ENCODE measurements at regions not wholly inside any gene's neighbourhood (a gene's known extent, or its start where the extent isn't known, plus 50 kb on each side); places are given as distances from the start of the nearest gene placed in this dataset.

DNA sequence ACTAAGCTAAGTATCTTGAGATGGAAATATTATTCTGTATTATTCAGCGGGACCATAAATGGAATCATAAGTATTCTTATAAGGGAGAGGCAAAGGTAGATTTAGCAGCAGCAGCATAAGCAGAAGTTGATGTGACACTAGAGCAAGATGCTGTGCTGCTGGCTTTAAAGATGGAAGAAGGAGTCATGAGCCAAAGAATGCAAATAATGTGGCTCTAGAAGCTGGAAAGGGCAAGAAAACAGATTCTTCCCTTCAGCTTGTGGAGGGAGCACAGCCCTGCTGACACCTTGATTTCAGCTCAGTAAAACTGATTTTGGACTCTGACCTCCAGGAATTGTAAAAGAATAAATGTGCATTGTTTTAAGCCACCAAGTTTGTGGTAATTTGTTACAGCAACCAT lies 144.2 kb upstream of the ANKRD28 start:
- H3K4me3 ChIP-seq = no peak overlapping the region
- TF ChIP-seq, protein P1, sequence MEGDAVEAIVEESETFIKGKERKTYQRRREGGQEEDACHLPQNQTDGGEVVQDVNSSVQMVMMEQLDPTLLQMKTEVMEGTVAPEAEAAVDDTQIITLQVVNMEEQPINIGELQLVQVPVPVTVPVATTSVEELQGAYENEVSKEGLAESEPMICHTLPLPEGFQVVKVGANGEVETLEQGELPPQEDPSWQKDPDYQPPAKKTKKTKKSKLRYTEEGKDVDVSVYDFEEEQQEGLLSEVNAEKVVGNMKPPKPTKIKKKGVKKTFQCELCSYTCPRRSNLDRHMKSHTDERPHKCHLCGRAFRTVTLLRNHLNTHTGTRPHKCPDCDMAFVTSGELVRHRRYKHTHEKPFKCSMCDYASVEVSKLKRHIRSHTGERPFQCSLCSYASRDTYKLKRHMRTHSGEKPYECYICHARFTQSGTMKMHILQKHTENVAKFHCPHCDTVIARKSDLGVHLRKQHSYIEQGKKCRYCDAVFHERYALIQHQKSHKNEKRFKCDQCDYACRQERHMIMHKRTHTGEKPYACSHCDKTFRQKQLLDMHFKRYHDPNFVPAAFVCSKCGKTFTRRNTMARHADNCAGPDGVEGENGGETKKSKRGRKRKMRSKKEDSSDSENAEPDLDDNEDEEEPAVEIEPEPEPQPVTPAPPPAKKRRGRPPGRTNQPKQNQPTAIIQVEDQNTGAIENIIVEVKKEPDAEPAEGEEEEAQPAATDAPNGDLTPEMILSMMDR (IDR thresholded peaks at IDR 0.05; ENCODE audit: borderline replicate concordance) = no peak
- no peak overlapping the region for H3K27ac ChIP-seq (replicated peaks)
- H3K27me3 ChIP-seq (ENCODE audit: low read depth) = no peaks in the 10 kb centered on the region
- intact Hi-C loops (cut with micrococcal nuclease) = no loop called here
- peaks cover 5% of the 10 kb centered on the region for H3K4me1 ChIP-seq
- no peak for DNase-seq
- H3K36me3 ChIP-seq = no peaks in the 10 kb centered on the region
- peaks cover 8% of the 10 kb centered on the region for H3K9me3 ChIP-seq (replicated peaks)

DNA sequence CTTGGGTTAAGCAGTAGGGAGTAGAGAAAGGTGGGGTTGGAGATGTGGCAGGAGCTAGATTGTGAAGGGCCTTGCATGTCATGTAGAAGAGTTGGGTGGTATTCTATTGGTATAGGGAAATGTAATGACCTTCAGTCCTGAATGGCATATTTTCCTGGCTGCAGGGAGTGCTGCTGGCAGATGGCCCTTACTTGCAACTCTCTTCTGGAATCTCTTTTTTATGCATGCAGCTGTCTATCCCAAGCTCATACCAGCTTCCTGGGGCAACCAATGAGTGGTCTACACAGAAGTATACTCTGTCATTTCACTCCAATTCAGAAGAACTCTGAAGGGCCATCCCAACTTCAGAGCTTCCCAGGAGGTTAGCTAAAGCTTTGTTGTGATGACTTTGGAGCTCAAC lies 144.7 kb upstream of the ANKRD28 start:
- Histone ChIP-seq H3K4me1 (peaks cover 5% of the 10 kb centered on the region), H3K36me3 (no peaks in the 10 kb centered on the region), H3K27me3 (ENCODE audit: low read depth) (no peaks in the 10 kb centered on the region), H3K27ac (replicated peaks) (no peak overlapping the region), H3K9me3 (replicated peaks) (peaks cover 8% of the 10 kb centered on the region), H3K4me3 (no peak overlapping the region)
- intact Hi-C loops (cut with micrococcal nuclease) = no loop called here
- TF ChIP-seq, protein P1 (IDR thresholded peaks at IDR 0.05; ENCODE audit: borderline replicate concordance) = no peak
- no peak for DNase-seq

- Histone ChIP-seq H3K27me3 (ENCODE audit: low read depth) (no peaks in the 10 kb centered on the region), H3K4me3 (no peak overlapping the region), H3K36me3 (no peaks in the 10 kb centered on the region), H3K27ac (replicated peaks) (no peak overlapping the region), H3K9me3 (replicated peaks) (peaks cover 8% of the 10 kb centered on the region), H3K4me1 (peaks cover 5% of the 10 kb centered on the region)
- intact Hi-C loops (cut with micrococcal nuclease) = no loop called here
- TF ChIP-seq, protein P1 (IDR thresholded peaks at IDR 0.05; ENCODE audit: borderline replicate concordance) = no peak
- DNase-seq = no peak
Measured at GRCh38 chr3:15942936-15943335, 145.2 kb upstream of the ANKRD28 start.

DNA sequence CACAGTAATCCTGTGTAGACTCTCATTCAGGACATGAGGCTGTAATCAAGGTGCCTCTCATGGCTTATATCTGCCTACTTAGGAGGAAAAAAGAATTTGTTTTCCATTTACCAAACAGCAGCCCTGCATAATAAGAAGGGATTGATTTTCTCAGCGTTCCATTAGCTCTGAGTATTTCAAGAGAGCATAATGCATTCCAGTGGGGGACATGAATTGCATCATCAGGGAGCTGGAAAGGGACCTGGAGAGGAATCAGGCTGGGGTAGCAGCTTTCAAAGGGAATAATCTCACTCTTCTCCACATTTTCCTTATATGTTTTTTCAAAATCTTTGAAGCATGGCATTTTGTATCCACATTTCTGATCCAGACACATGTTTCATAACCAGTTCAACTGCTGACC lies 150.6 kb upstream of the ANKRD28 start:
- intact Hi-C loops (cut with micrococcal nuclease) = no loop called here
- DNase-seq = no peak
- TF ChIP-seq, protein P1 (IDR thresholded peaks at IDR 0.05; ENCODE audit: borderline replicate concordance) = no peak

DNA sequence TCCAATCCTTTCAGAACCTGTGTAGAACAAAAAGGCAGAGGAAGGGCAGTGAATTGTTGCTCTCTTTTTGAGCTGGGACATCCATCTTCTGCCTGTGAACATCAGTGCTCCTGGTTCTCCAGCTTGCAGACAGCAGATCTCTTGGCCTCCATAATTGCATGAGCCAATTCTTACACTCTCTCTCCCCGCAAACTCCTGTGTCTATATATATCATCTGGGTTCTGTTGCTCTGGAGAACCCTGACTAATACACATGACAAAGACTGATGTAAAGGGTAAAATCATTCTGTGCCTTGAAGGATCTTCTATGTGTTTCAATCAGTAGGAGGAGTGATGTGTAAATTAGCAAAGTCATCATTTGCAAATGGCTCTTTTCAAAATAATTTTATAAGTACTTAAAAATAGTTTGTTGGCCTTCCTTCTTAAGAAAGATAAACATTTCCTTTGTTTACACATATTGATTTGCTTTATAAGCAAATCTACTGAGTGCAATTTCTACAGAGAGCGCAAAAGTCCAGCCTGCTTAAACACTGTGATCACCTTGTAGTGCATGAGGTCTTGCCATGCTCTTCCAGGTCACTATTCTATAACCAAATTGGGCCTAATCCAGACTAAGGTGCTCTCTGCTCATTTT lies 154.9 kb upstream of the ANKRD28 start:
- Histone ChIP-seq H3K4me1 (peaks cover 7% of the 10 kb centered on the region), H3K36me3 (no peaks in the 10 kb centered on the region), H3K4me3 (no peak overlapping the region), H3K27me3 (ENCODE audit: low read depth) (no peaks in the 10 kb centered on the region), H3K9me3 (replicated peaks) (no peaks in the 10 kb centered on the region), H3K27ac (replicated peaks) (no peak overlapping the region)
- no peak for DNase-seq
- intact Hi-C loops (cut with micrococcal nuclease) = no loop called here
- TF ChIP-seq, protein P1 (IDR thresholded peaks at IDR 0.05; ENCODE audit: borderline replicate concordance) = no peak

More for the DNA sequence above, 150.6 kb upstream of the ANKRD28 start:
- H3K27ac ChIP-seq (replicated peaks) = no peak overlapping the region
- H3K27me3 ChIP-seq (ENCODE audit: low read depth) = no peaks in the 10 kb centered on the region
- no peak overlapping the region for H3K4me3 ChIP-seq
- H3K9me3 ChIP-seq (replicated peaks) = no peaks in the 10 kb centered on the region
- peaks cover 4% of the 10 kb centered on the region for H3K4me1 ChIP-seq
- no peaks in the 10 kb centered on the region for H3K36me3 ChIP-seq
